ENCODE measurements at regions not wholly inside any gene's neighbourhood (a gene's known extent, or its start where the extent isn't known, plus 50 kb on each side); places are given as distances from the start of the nearest gene placed in this dataset.

GRCh38 chr12:92485351-92486348 is 217.1 kb upstream of the PLEKHG7 start:
- Histone ChIP-seq H3K4me1 (no peaks in the 10 kb centered on the region), H3K4me3 (no peak overlapping the region), H3K9ac (ENCODE audit: low read depth in 2 of 2, low read length in 2 of 2) (no peak overlapping the region), H3K27me3 (no peaks in the 10 kb centered on the region), H3K36me3 (no peaks in the 10 kb centered on the region), H3K9me3 (no peaks in the 10 kb centered on the region), H3K27ac (no peak overlapping the region)
- DNase-seq: no peak
- no peak for TF ChIP-seq CTCF (IDR thresholded peaks at IDR 0.05)
- intact Hi-C loops (cut with DNase I): no loop called here

DNA sequence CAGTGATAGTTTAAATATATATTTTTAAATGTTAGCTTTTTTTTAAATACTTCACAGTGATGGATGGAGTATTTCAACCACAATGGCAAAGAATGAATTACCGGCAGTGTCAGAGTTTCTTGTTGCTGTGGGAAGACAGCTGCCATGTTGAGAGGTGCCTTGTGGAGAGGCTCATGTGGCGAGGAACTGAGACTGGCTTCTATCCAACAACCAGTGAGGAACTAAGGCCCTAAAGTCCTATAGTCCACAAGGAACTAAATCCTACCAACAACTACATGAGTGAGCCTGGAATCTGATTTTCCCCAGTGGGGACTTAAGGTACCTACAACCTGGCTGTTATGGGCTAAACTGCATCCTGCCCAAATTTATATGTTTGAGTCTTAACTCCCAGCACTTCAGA is 220.2 kb upstream of the PLEKHG7 start:
- Histone ChIP-seq H3K9ac (ENCODE audit: low read depth in 2 of 2, low read length in 2 of 2) (no peak overlapping the region), H3K36me3 (no peaks in the 10 kb centered on the region), H3K9me3 (no peaks in the 10 kb centered on the region), H3K4me3 (no peak overlapping the region), H3K27ac (no peak overlapping the region), H3K4me1 (no peaks in the 10 kb centered on the region), H3K27me3 (no peaks in the 10 kb centered on the region)
- intact Hi-C loops (cut with DNase I): no loop called here
- TF ChIP-seq CTCF (IDR thresholded peaks at IDR 0.05): no peak
- DNase-seq: no peak

DNA sequence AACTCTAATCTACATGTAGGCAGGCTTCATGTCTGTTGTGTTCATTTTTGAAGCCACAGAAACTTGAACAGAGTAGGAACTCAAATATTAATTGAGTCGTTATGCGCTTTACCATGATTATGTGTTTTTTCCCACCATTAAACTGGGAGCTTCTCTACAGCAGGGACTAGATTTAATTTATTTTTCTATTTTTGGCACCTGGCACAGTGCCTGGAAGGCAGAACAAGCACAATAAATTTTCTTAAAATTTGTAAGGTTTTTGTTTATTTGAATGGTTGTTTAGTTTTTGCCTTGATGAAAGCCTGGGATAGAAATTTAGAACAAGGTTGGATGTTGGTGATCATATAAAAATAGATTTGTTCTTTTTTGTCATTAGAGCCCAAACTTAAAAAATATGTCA is 221.7 kb upstream of the PLEKHG7 start:
- no peak for DNase-seq
- Histone ChIP-seq H3K9ac (ENCODE audit: low read depth in 2 of 2, low read length in 2 of 2) (no peak overlapping the region), H3K36me3 (no peaks in the 10 kb centered on the region), H3K9me3 (no peaks in the 10 kb centered on the region), H3K4me1 (no peaks in the 10 kb centered on the region), H3K27ac (no peak overlapping the region), H3K4me3 (no peak overlapping the region), H3K27me3 (no peaks in the 10 kb centered on the region)
- intact Hi-C loops (cut with DNase I): no loop called here
- TF ChIP-seq CTCF (IDR thresholded peaks at IDR 0.05): no peak

GRCh38 chr12:92478692-92479091 is 224.1 kb upstream of the PLEKHG7 start:
- H3K4me3 ChIP-seq: no peak overlapping the region
- H3K27ac ChIP-seq: no peak overlapping the region
- no peak overlapping the region for H3K9ac ChIP-seq (ENCODE audit: low read depth in 2 of 2, low read length in 2 of 2)
- no peaks in the 10 kb centered on the region for H3K36me3 ChIP-seq
- H3K4me1 ChIP-seq: no peaks in the 10 kb centered on the region
- no peak for TF ChIP-seq CTCF (IDR thresholded peaks at IDR 0.05)
- H3K27me3 ChIP-seq: no peaks in the 10 kb centered on the region
- H3K9me3 ChIP-seq: no peaks in the 10 kb centered on the region
- no peak for DNase-seq
- intact Hi-C loops (cut with DNase I): no loop called here

- H3K9ac ChIP-seq (ENCODE audit: low read depth in 2 of 2, low read length in 2 of 2): no peak overlapping the region
- no peaks in the 10 kb centered on the region for H3K9me3 ChIP-seq
- no peaks in the 10 kb centered on the region for H3K4me1 ChIP-seq
- intact Hi-C loops (cut with DNase I): no loop called here
- H3K27me3 ChIP-seq: no peaks in the 10 kb centered on the region
- H3K4me3 ChIP-seq: no peak overlapping the region
- no peak for TF ChIP-seq CTCF (IDR thresholded peaks at IDR 0.05)
- H3K36me3 ChIP-seq: no peaks in the 10 kb centered on the region
- no peak overlapping the region for H3K27ac ChIP-seq
- no peak for DNase-seq
These were observed 225.9 kb upstream of the PLEKHG7 start for GRCh38 chr12:92476844-92477243.

All from colonic mucosa (tissue), 4 donors.